ENCODE measurements at regions not wholly inside any gene's neighbourhood (a gene's known extent, or its start where the extent isn't known, plus 50 kb on each side); places are given as distances from the start of the nearest gene placed in this dataset.

- TF ChIP-seq POU6F1 (CRISPR knock-in tag; IDR thresholded peaks at IDR 0.05; ENCODE audit: borderline replicate concordance, low read depth) (no peak), CSRNP3 (CRISPR knock-in tag; IDR thresholded peaks at IDR 0.05) (no peak), ZNF70 (CRISPR knock-in tag; IDR thresholded peaks at IDR 0.05) (no peak), ZFP3 (CRISPR knock-in tag; IDR thresholded peaks at IDR 0.05) (no peak), PATZ1 (CRISPR knock-in tag; IDR thresholded peaks at IDR 0.05; ENCODE audit: borderline replicate concordance) (no peak), GLIS3 (CRISPR knock-in tag; IDR thresholded peaks at IDR 0.05) (no peak), SNAI2 (CRISPR knock-in tag; IDR thresholded peaks at IDR 0.05) (no peak), CREB5 (CRISPR knock-in tag; IDR thresholded peaks at IDR 0.05; ENCODE audit: low read depth) (no peak), ISL1 (CRISPR knock-in tag; IDR thresholded peaks at IDR 0.05) (no peak), ARNTL (CRISPR knock-in tag; IDR thresholded peaks at IDR 0.05; ENCODE audit: borderline replicate concordance, low read depth) (no peak), OSR1 (CRISPR knock-in tag; IDR thresholded peaks at IDR 0.05) (no peak)
Measured at GRCh38 chr6:4324746-4325145, 189.4 kb upstream of the ECI2 start.

Data from SK-N-SH treated with all-trans-retinoic acid at 6 μM for 48 hours (cell line).